ENCODE measurements at regions not wholly inside any gene's neighbourhood (a gene's known extent, or its start where the extent isn't known, plus 50 kb on each side); places are given as distances from the start of the nearest gene placed in this dataset.

DNA sequence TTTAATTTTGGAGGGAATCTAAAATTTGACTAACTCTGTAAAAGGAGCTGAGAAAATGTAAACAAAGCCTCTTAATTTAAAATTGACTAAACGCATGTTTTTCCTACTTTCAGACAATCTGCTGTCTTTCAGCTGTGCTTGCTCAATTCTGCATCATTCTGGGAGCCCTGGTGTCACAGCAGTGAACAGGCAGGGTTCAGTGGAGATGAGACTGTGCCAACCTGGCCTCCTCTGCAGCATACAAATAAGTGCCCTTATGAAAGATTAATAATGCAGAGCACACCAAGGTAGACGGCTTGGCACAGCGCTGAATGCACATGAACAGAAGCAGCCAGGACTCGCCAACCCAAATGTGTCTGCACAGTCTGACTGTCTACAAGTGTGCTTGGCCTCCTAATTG, 222.0 kb upstream of the CHAC2 start:
- H3K4me1 ChIP-seq, result no peaks in the 10 kb centered on the region
- no peak overlapping the region for H3K4me2 ChIP-seq
- DNase-seq (ENCODE audit: low read depth in 1 of 2, low spot score in 1 of 2) (no peak), ATAC-seq (no peak), FAIRE-seq (no peak)
- ChIA-PET CTCF (interaction anchor here (0.6 kb wide), 1 partner anchor 154 kb away, joined by 3 read pairs; no protein-coding TSS in a partner anchor), POLR2A (no interaction called here)
- WGBS (ENCODE audit: missing lambda C conversion rate), result 42% methylated on average over 4 of the region's 4 CpGs
- TF ChIP-seq CHD4 (IDR thresholded peaks at IDR 0.05; ENCODE audit: borderline replicate concordance), result no peak
- no peak for TF ChIP-seq PHF8 (IDR thresholded peaks at IDR 0.05; ENCODE audit: borderline replicate concordance, low read depth)
- no peak for TF ChIP-seq FOXS1 (CRISPR knock-in tag; IDR thresholded peaks at IDR 0.05)
- TF ChIP-seq GATA3 (IDR thresholded peaks at IDR 0.05; ENCODE audit: borderline replicate concordance), result no peak
- TF ChIP-seq ZC3H11A (IDR thresholded peaks at IDR 0.05), result no peak
- TF ChIP-seq CEBPB (IDR thresholded peaks at IDR 0.05), result no peak
- no peak for TF ChIP-seq JUN (IDR thresholded peaks at IDR 0.05)
- TF ChIP-seq SMC3 (IDR thresholded peaks at IDR 0.05), result no peak
- TF ChIP-seq, protein P1, sequence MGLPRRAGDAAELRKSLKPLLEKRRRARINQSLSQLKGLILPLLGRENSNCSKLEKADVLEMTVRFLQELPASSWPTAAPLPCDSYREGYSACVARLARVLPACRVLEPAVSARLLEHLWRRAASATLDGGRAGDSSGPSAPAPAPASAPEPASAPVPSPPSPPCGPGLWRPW (IDR thresholded peaks at IDR 0.05), result no peak
- TF ChIP-seq, protein P2, sequence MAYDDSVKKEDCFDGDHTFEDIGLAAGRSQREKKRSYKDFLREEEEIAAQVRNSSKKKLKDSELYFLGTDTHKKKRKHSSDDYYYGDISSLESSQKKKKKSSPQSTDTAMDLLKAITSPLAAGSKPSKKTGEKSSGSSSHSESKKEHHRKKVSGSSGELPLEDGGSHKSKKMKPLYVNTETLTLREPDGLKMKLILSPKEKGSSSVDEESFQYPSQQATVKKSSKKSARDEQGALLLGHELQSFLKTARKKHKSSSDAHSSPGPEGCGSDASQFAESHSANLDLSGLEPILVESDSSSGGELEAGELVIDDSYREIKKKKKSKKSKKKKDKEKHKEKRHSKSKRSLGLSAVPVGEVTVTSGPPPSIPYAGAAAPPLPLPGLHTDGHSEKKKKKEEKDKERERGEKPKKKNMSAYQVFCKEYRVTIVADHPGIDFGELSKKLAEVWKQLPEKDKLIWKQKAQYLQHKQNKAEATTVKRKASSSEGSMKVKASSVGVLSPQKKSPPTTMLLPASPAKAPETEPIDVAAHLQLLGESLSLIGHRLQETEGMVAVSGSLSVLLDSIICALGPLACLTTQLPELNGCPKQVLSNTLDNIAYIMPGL (CRISPR knock-in tag; IDR thresholded peaks at IDR 0.05; ENCODE audit: borderline replicate concordance), result no peak
- no peak for TF ChIP-seq RFX5 (IDR thresholded peaks at IDR 0.05)
- TF ChIP-seq TP53 (CRISPR knock-in tag; IDR thresholded peaks at IDR 0.05), result no peak
- no peak for TF ChIP-seq EHF (CRISPR knock-in tag; IDR thresholded peaks at IDR 0.05)
- TF ChIP-seq NPAS2 (CRISPR knock-in tag; IDR thresholded peaks at IDR 0.05; ENCODE audit: borderline replicate concordance), result no peak
- no peak for TF ChIP-seq ESRRA (IDR thresholded peaks at IDR 0.05; ENCODE audit: borderline replicate concordance, low read length)
- H3K9me3 ChIP-seq, result peaks cover 7% of the 10 kb centered on the region; the same call in 1 of the 3 replicates
- H3K27ac ChIP-seq, result no peak overlapping the region
- no peak overlapping the region for H3K4me3 ChIP-seq

DNA sequence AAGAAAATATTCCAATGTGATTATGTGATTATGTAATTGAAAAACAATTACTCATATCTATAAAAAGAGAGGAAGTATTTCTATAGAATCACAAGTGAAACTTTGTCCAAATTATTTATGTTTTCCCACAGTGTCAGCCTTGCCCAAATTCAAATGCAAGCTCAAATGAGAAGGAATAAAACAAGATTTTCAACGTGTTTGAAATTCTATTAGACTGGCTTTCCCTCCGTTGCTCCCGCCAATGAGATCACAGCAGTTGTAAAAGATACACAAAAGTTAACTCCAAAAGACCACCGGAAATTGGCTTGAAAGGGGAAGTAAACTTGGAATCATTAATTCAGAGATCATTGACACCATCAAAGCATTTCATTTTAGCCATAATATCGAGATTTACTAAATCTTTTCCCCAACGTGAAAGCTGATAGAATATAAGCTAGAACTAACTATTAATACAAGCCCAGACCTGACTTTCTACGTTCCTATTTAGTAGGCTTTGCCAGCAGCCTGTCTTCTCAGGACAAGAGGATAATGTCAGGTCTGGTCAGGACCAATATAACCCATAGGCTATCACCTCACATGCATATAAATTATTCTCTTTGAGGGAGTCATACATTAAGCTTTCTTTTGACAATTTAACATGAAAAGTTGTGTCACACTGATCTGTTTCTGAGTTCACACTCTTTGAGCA, 222.6 kb upstream of the CHAC2 start:
- Histone ChIP-seq H3K27ac (no peak overlapping the region), H3K9me3 (peaks cover 7% of the 10 kb centered on the region; the same call in 1 of the 3 replicates), H3K4me3 (no peak overlapping the region), H3K4me2 (no peak overlapping the region), H3K4me1 (no peaks in the 10 kb centered on the region)
- TF ChIP-seq, protein P2 (CRISPR knock-in tag; IDR thresholded peaks at IDR 0.05; ENCODE audit: borderline replicate concordance), result no peak
- FAIRE-seq (no peak), DNase-seq (ENCODE audit: low read depth in 1 of 2, low spot score in 1 of 2) (no peak), ATAC-seq (no peak)
- ChIA-PET POLR2A (no interaction called here), CTCF (interaction anchor here (0.6 kb wide), 1 partner anchor 153 kb away, joined by 3 read pairs; no protein-coding TSS in a partner anchor)
- WGBS (ENCODE audit: missing lambda C conversion rate), result 10% methylated on average over 7 of the region's 7 CpGs

DNA sequence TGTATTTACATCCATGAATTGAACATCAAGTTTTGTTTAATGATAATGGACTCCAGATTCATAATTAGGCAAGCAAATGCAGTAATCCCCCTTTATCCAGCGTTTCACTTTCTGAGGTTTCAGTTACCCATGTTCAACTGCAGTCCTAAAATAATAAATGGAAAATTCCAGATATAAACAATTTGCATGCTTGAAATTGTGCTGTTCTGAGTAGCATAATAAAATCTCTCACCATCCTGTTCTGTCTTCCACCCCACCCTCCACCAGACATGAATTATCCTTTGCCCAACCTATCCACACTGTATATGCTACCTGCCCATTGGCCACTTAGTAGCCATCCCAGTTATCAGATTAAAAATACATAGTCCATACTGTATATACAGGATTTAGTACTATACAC, 224.5 kb upstream of the CHAC2 start:
- DNase-seq (ENCODE audit: low read depth in 1 of 2, low spot score in 1 of 2), result no peak
- Histone ChIP-seq H3K4me3 (no peak overlapping the region), H3K4me1 (no peaks in the 10 kb centered on the region), H3K4me2 (no peak overlapping the region), H3K27ac (no peak overlapping the region), H3K9me3 (peaks cover 7% of the 10 kb centered on the region; the same call in 1 of the 3 replicates)
- ChIA-PET POLR2A (no interaction called here), CTCF (no interaction called here)
- no peak for FAIRE-seq
- TF ChIP-seq RFX5 (IDR thresholded peaks at IDR 0.05) (no peak), JUNB (IDR thresholded peaks at IDR 0.05) (no peak), KDM1A (IDR thresholded peaks at IDR 0.05; ENCODE audit: low read depth) (no peak), ZFP36 (IDR thresholded peaks at IDR 0.05; ENCODE audit: borderline replicate concordance, partially characterized antibody) (no peak), ESRRA (IDR thresholded peaks at IDR 0.05; ENCODE audit: borderline replicate concordance, low read length) (no peak), CHD4 (IDR thresholded peaks at IDR 0.05; ENCODE audit: borderline replicate concordance) (no peak), CHD2 (IDR thresholded peaks at IDR 0.05; ENCODE audit: low read length, partially characterized antibody) (no peak)
- TF ChIP-seq, protein P3, sequence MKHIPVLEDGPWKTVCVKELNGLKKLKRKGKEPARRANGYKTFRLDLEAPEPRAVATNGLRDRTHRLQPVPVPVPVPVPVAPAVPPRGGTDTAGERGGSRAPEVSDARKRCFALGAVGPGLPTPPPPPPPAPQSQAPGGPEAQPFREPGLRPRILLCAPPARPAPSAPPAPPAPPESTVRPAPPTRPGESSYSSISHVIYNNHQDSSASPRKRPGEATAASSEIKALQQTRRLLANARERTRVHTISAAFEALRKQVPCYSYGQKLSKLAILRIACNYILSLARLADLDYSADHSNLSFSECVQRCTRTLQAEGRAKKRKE (CRISPR knock-in tag; IDR thresholded peaks at IDR 0.05; ENCODE audit: low read depth), result no peak
- WGBS (ENCODE audit: missing lambda C conversion rate), result 0% methylated on average over 1 of the region's 1 CpG
- no peak for ATAC-seq

Data from A549 (cell line).